GM18867 (cell line): ENCODE measurements at regions not wholly inside any gene's neighbourhood (a gene's known extent, or its start where the extent isn't known, plus 50 kb on each side); places are given as distances from the start of the nearest gene placed in this dataset.

Experiments used
- ATAC-seq: cut with Tn5 transposase; IDR thresholded peaks from one replicate; pipeline ENCODE4 v1.9.1; 2021; ENCODE audit warnings: mild to moderate bottlenecking, moderate library complexity; ENCODE audit not compliant: unreplicated experiment

GRCh38 chr14:43232261-43232660, 1274.8 kb downstream of the FSCB start:
- no peak for ATAC-seq

DNA sequence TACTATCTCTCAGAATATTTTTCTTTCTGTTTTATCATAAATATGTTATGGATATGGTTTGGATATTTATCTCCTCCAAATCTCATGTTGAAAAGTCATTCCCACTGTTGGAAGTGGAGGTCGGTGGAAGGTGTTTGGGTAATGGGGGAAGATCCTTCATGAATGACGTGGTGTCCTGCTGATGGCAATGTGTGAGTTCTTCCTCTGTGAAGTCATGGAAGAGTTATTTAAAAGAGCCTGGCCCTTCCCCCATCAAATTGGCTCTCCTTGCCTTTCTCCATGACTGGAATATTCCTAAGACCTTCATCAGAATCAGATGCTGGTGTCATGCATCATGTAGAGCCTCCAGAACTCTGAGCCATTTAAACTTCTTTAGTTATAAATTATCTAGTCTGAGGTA, 1291.6 kb downstream of the FSCB start:
- no peak for ATAC-seq

DNA sequence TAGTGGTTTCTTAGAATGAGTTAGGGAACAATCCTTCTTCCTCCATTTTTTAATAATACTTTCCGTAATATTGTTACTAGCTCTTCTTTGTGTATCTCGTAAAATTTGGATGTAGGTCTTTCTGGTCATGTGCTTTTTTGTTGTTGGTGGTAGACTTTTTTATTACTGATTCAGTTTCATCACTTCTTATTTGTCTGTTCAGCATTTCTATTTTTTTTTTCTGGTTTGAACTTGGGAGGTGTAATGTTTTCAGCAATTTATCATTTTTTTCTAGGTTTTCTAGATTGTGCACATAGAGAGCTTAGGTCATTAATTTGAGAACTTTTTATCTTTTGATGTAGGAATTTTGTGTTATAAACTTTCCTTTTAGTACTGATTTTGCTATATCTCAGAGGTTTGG, 1299.9 kb downstream of the FSCB start:
- no peak for ATAC-seq

GRCh38 chr14:43204816-43205215, 1302.3 kb downstream of the FSCB start:
- ATAC-seq = no peak

DNA sequence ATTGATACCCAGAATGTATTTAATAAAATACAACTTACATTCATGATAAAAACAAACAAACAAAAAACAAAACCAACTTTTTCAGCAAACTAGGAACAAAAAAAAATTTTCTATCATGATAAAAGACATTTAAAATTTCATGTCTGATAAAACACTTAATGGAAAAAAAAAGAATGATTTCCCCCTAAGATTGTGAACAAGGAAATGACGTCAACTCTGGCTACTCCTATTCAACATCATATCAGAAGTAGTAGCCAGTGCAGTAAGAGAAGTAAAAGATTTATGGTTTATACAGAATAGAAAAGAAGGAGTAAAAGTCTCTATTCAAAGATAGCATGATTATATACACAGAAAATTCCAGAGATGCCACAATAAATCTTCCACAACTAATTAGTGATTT, 1306.6 kb downstream of the FSCB start:
- no peak for ATAC-seq

GRCh38 chr14:43198465-43198864, 1308.6 kb downstream of the FSCB start:
- no peak for ATAC-seq

DNA sequence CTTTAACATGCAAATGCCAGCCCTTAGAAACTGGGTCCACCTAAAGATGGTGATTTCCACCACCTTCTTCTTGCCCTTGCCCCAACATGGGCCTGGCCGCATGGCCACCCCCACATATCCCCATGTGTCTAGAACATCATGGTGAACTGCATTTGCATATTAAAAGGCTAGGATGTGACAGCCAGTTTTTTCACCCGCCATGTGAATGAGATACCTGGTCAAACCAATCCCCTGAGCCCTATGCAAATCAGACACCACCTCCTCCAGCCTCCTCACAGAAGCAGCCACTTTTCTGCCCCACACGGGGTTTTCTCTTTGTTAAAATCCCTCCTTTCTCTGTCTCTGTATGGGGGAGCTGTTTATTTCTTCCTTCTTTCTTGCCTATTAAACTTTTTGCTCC, 1322.5 kb downstream of the FSCB start:
- no peak for ATAC-seq

- no peak for ATAC-seq
Measured at GRCh38 chr14:43183916-43184315, 1323.2 kb downstream of the FSCB start.

DNA sequence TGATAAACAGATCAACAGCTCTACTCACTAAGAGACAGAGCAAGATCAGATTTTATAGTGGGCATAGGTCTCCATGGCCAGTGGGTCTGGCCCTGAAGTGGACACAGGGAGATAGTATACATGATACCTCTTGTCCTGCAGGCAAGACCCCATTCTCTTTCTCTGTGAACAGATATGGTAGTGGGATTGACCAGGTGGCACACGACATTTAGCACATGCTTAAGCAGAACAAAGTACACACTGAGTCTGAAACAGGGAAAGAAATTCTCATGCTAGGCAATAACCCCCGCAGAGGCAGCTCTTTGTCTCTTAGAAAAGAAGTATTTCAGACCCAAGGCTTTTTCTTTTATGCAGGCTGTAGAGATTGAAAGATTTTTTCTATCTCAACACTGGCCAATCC, 1331.2 kb downstream of the FSCB start:
- ATAC-seq = no peak

DNA sequence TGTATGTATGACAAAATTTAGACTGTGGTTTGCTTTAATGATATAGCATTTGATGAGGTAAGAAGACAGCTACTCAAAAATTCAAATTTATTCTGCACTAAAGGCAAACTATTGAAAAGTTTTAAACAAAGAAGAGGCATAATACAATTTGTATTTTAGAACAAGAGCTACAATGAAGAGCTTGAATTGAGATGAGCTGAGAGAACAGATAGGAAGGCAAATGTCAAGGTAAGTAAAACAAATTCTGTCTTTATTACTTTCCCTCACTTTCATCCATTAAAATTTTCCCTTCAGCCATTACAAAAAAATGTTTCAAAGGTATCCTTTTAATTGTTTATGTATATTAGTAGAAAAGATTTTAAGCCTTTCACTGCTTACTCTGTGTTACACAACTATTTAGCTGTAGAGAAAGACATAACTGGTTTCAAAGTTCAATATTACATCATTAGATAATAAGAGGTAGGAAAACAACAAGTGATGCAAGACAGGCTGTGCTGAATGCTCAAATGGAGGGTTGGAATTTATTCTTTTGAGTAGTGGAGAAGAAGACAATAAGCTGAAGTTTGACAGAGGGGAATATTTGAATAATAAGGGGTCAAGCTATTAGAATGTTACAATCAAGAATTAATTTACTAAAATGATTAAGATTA, 1334.1 kb downstream of the FSCB start:
- no peak for ATAC-seq

DNA sequence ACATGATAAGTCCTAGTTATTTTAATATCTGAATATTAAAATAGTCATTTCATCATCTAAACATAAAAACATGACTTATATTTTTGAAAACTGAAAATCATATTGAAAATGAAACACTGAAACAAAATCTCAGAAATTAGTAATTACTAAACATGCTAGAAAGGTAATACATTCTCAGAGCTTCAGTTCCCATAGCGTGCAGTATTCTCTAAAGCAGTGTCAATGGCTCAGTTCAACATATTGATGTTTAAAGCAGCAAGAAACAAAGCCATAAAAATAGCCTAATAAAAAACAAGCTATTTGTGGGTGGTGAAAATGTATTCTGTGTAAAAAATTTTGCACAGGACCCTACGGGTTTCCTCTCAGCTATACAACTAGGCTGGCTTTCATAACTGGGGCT, 1337.4 kb downstream of the FSCB start:
- ATAC-seq = no peak

GRCh38 chr14:43168371-43168925, 1338.6 kb downstream of the FSCB start:
- ATAC-seq = no peak

DNA sequence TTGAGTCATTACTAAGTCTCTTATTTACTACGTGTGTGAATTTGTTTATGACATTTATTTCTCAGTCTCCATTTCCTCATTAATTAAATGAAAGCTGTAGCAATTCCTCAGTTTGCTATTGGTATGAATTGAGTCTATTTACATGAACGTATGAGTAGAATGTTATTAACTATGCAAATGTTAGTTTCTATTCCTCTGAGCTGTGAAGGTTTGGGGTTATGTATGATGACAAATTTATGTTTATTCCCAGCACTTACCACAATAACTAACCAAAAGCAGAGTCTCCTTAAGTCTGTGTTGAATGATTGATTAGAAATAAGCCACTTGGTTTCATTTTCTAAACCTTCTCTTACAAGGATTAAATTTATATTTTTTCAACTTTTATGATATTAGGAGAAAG, 1340.9 kb downstream of the FSCB start:
- ATAC-seq = peak; percentile 55

GRCh38 chr14:43165651-43166050, 1341.4 kb downstream of the FSCB start:
- no peak for ATAC-seq

DNA sequence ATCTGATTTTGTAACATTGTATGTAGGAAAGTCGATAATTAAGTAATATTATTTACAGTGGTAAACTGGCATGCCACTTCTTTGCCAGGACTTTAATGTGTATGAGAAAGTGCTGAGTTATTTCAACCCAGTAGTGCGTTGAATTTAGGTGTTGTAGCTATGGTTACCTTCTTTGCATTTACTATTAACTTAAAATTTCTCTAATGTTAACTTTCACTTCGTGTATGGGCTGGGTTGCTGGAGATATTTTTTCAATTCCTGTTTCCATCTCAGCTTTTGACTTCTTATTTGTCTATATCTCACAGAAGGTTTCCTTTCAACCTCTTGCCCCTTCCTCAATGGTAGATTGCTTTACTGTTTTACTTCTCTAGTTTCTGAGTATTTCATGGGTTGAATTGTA, 1345.6 kb downstream of the FSCB start:
- no peak for ATAC-seq

GRCh38 chr14:43157661-43158060, 1349.4 kb downstream of the FSCB start:
- no peak for ATAC-seq

GRCh38 chr14:43155924-43156323, 1351.2 kb downstream of the FSCB start:
- ATAC-seq = no peak

- no peak for ATAC-seq
Measured at GRCh38 chr14:43155258-43155657, 1351.8 kb downstream of the FSCB start.

DNA sequence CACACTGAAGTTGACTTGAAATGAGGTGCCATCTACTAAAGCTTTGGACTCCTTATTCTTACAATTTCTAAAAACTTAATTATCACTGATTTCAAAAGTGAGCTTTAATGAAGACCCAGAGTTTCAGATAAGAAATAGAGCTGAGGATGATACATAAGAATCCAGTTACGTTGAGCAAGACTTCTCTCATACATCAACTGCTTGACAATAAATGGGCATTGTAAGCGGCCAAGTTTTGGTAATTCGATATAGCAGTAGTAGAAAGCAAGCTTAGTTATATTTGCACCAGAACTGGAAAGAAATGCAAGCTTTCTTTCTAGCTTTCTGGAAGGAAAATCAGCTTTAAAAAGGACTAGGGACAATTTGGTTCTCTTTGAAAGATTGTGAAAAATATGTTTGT, 1359.6 kb downstream of the FSCB start:
- ATAC-seq = no peak

- ATAC-seq = no peak
Measured at GRCh38 chr14:43145361-43145760, 1361.7 kb downstream of the FSCB start.

DNA sequence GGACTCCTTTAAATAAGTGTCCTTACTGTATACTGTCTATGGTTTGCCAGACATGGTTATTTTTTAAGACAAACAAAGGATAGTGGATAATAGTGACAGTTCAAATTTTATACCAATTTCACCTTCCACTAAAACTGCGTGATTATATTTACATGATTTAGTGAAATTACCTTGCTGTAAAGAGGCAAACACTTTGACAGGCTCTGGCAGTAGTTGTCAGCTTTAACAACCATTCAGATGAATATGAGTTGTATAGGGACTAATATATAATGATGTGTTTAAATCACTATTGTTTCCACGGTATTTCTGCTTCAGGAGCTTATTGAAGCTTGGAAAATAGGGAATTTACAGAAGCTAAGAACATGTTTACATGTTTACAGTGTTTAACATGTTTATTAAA, 1364.0 kb downstream of the FSCB start:
- no peak for ATAC-seq

- no peak for ATAC-seq
Measured at GRCh38 chr14:43141636-43142191, 1365.4 kb downstream of the FSCB start.

DNA sequence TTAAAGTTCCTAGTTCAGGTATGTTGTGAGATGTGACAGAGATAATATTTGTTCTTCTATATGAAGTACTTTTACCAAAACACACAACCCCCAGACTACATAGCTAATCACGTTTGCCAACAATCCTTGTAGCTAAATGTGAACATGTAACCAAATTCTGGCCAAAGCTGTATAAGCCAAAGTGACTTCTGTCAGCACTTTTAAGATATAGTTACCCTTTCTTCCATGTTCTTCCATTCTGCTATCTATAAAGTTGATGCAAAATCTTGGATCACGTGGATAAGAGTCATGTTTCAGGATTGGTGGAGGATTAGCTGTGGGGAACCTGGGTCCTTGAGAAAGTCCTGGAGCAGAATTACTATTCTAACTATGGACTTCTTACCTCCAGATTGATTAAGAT, 1366.6 kb downstream of the FSCB start:
- no peak for ATAC-seq
